ENCODE measurements at regions not wholly inside any gene's neighbourhood (a gene's known extent, or its start where the extent isn't known, plus 50 kb on each side); places are given as distances from the start of the nearest gene placed in this dataset.

- TF ChIP-seq CTCF (IDR thresholded peaks at IDR 0.05), result no peak
- no peak for TF ChIP-seq POLR2A (IDR thresholded peaks at IDR 0.05)
These were observed 1014.1 kb upstream of the NUDT12 start for GRCh38 chr5:104576677-104577076.
